PC-9 (cell line): ENCODE measurements at regions not wholly inside any gene's neighbourhood (a gene's known extent, or its start where the extent isn't known, plus 50 kb on each side); places are given as distances from the start of the nearest gene placed in this dataset.

Experiments used
- EZH2 ChIP-seq: fragments of 200-600 bp; sonication (generic); IDR thresholded peaks from 2 replicates; pipeline ENCODE4 v1.8.0; 2017; ENCODE audit warnings: antibody characterized with exemption, low read depth
- TF ChIP-seq, protein P1 (sequence below): fragments of 200-600 bp; sonication (generic); conservative IDR thresholded peaks from 2 replicates; pipeline ENCODE4 v1.6.1; 2017; ENCODE audit warnings: mixed run types, antibody characterized with exemption, mild to moderate bottlenecking, moderate library complexity

DNA sequence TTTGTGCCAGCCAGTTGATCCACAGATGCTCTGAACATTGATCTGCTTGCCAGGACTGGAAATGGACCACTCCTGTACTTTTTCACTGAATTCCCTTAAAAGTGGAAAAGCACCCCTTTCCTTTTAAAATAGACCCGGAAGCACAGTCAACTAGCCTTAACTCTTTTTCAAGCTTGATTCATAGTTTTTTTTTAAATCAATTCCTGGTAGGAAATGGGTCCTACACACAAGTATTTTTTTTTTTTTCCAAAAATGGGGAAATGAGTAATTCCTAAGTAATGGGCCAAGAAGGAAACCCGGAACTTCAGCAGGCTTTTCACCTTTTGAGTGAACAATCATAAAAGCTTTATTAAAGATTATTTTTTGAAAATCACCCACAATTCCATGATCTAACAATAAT lies 234.4 kb upstream of the ADAMTS9 start:
- TF ChIP-seq, protein P1, sequence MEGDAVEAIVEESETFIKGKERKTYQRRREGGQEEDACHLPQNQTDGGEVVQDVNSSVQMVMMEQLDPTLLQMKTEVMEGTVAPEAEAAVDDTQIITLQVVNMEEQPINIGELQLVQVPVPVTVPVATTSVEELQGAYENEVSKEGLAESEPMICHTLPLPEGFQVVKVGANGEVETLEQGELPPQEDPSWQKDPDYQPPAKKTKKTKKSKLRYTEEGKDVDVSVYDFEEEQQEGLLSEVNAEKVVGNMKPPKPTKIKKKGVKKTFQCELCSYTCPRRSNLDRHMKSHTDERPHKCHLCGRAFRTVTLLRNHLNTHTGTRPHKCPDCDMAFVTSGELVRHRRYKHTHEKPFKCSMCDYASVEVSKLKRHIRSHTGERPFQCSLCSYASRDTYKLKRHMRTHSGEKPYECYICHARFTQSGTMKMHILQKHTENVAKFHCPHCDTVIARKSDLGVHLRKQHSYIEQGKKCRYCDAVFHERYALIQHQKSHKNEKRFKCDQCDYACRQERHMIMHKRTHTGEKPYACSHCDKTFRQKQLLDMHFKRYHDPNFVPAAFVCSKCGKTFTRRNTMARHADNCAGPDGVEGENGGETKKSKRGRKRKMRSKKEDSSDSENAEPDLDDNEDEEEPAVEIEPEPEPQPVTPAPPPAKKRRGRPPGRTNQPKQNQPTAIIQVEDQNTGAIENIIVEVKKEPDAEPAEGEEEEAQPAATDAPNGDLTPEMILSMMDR: no peak
- no peak for TF ChIP-seq EZH2
